ENCODE measurements at regions not wholly inside any gene's neighbourhood (a gene's known extent, or its start where the extent isn't known, plus 50 kb on each side); places are given as distances from the start of the nearest gene placed in this dataset.

DNA sequence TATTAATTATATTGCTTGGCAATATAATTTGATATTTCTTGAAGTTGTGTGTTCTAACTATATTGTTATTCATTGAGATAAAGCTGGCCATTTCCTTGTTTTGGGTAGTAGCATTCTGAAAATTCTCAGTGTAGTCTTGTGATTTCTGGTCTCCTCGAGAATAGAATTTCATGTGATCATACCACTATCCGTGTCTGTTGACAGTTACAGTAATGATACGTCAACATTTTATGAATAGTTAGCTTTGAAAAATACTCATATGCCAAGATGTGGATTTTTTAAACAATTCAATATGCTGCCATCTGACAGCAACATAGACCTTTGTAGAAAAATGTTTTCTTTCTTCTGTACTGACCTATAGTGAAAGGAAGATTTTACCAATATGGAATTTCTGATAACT is 723.7 kb upstream of the SLC35B3 start:
- H4K20me1 ChIP-seq (replicated peaks; ENCODE audit: control insufficient read depth, extremely low read depth, insufficient read depth, low read length), result no peaks in the 10 kb centered on the region
- no peaks in the 10 kb centered on the region for H3K4me1 ChIP-seq (ENCODE audit: control insufficient read depth, extremely low read depth, insufficient read depth, low read length)
- H3K9ac ChIP-seq (replicated peaks; ENCODE audit: extremely low read depth, insufficient read depth, low read length), result no peak overlapping the region
- BruUV-seq (replicated peaks), result no TSS peak
- H3K4me2 ChIP-seq (ENCODE audit: insufficient read depth, low read length), result no peak overlapping the region
- no peaks in the 10 kb centered on the region for H3K79me2 ChIP-seq (ENCODE audit: control insufficient read depth, insufficient read depth, low read length)
- TF ChIP-seq, protein P1, sequence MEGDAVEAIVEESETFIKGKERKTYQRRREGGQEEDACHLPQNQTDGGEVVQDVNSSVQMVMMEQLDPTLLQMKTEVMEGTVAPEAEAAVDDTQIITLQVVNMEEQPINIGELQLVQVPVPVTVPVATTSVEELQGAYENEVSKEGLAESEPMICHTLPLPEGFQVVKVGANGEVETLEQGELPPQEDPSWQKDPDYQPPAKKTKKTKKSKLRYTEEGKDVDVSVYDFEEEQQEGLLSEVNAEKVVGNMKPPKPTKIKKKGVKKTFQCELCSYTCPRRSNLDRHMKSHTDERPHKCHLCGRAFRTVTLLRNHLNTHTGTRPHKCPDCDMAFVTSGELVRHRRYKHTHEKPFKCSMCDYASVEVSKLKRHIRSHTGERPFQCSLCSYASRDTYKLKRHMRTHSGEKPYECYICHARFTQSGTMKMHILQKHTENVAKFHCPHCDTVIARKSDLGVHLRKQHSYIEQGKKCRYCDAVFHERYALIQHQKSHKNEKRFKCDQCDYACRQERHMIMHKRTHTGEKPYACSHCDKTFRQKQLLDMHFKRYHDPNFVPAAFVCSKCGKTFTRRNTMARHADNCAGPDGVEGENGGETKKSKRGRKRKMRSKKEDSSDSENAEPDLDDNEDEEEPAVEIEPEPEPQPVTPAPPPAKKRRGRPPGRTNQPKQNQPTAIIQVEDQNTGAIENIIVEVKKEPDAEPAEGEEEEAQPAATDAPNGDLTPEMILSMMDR (IDR thresholded peaks at IDR 0.05; ENCODE audit: extremely low read depth in 1 of 2, insufficient read depth in 1 of 2, low read depth in 1 of 2, low read length in 2 of 2), result no peak
- TF ChIP-seq FOS (IDR thresholded peaks at IDR 0.05; ENCODE audit: borderline replicate concordance, insufficient read depth, low read length) (no peak), POLR2AphosphoS5 (IDR thresholded peaks at IDR 0.05; ENCODE audit: insufficient read depth, low read depth, low read length) (no peak), JUN (IDR thresholded peaks at IDR 0.05; ENCODE audit: borderline replicate concordance, insufficient read depth, insufficient read length, low read depth) (no peak), GATA2 (IDR thresholded peaks at IDR 0.05; ENCODE audit: insufficient read depth, insufficient read length, low read depth, low read length) (no peak), MYC (IDR thresholded peaks at IDR 0.05; ENCODE audit: low read depth, low read length) (no peak), EZH2 (IDR thresholded peaks at IDR 0.05; ENCODE audit: borderline replicate concordance, low read depth, low read length, severe bottlenecking) (no peak), POLR2A (IDR thresholded peaks at IDR 0.05; ENCODE audit: low read depth, low read length) (no peak)
- TF ChIP-seq, protein P2, sequence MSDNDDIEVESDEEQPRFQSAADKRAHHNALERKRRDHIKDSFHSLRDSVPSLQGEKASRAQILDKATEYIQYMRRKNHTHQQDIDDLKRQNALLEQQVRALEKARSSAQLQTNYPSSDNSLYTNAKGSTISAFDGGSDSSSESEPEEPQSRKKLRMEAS (IDR thresholded peaks at IDR 0.05; ENCODE audit: insufficient read depth, insufficient read length), result no peak
- H3K9me3 ChIP-seq (replicated peaks; ENCODE audit: control insufficient read depth, insufficient read depth, low read length), result peaks cover 3% of the 10 kb centered on the region
- no peaks in the 10 kb centered on the region for H3K9me1 ChIP-seq (replicated peaks; ENCODE audit: control insufficient read depth, extremely low read depth, insufficient read depth, low read length)
- no peak overlapping the region for H2AFZ ChIP-seq (ENCODE audit: low read depth, low read length)
- DNase-seq (ENCODE audit: low read depth, low spot score) (no peak), FAIRE-seq (no peak)
- no peaks in the 10 kb centered on the region for H3K27me3 ChIP-seq (ENCODE audit: control insufficient read depth in 2 of 2, insufficient read depth in 2 of 2, low read length in 2 of 2)
- no peak overlapping the region for H3K4me3 ChIP-seq (replicated peaks in 1 of 3; ENCODE audit: insufficient read depth in 1 of 3, low read depth in 1 of 3, low read length in 3 of 3)
- dilution Hi-C loops (cut with MboI; ENCODE audit: extremely low pct_ligation_motif_present, low sequenced_read_pairs) (no loop called here), intact Hi-C loops (cut with micrococcal nuclease) (no loop called here)
- H3K36me3 ChIP-seq (ENCODE audit: control insufficient read depth in 2 of 2, extremely low read depth in 1 of 2, insufficient read depth in 2 of 2, low read length in 2 of 2), result no peaks in the 10 kb centered on the region
- POLR2A ChIA-PET, result no interaction called here
- CTCF ChIA-PET, result no interaction called here
- H3K27ac ChIP-seq (ENCODE audit: insufficient read depth, low read depth, low read length), result no peak overlapping the region
